ENCODE measurements at regions not wholly inside any gene's neighbourhood (a gene's known extent, or its start where the extent isn't known, plus 50 kb on each side); places are given as distances from the start of the nearest gene placed in this dataset.

GRCh38 chr14:34218881-34219280 is 243.2 kb downstream of the SPTSSA start:
- DNase-seq (ENCODE audit: low spot score): no peak

- no peak for DNase-seq (ENCODE audit: low spot score)
Observed at GRCh38 chr14:34214961-34215360, 247.1 kb downstream of the SPTSSA start.

- no peak for DNase-seq (ENCODE audit: low spot score)
Observed at GRCh38 chr14:34213332-34213731, 248.7 kb downstream of the SPTSSA start.

GRCh38 chr14:34212172-34212929 is 249.7 kb downstream of the SPTSSA start:
- peak; percentile 48 for DNase-seq (ENCODE audit: low spot score)

GRCh38 chr14:34211732-34212131 is 250.3 kb downstream of the SPTSSA start:
- no peak for DNase-seq (ENCODE audit: low spot score)

- no peak for DNase-seq (ENCODE audit: low spot score)
Observed at GRCh38 chr14:34208532-34208931, 253.5 kb downstream of the SPTSSA start.

GRCh38 chr14:34205799-34206198 is 254.9 kb upstream of the EGLN3 start:
- no peak for DNase-seq (ENCODE audit: low spot score)

GRCh38 chr14:34204774-34205173 is 253.9 kb upstream of the EGLN3 start:
- DNase-seq (ENCODE audit: low spot score): no peak

- DNase-seq (ENCODE audit: low spot score): no peak
Observed at GRCh38 chr14:34203251-34203722, 252.4 kb upstream of the EGLN3 start.

GRCh38 chr14:34201909-34202637 is 251.2 kb upstream of the EGLN3 start:
- DNase-seq (ENCODE audit: low spot score): no peak

- no peak for DNase-seq (ENCODE audit: low spot score)
Observed at GRCh38 chr14:34199585-34199984, 248.7 kb upstream of the EGLN3 start.

GRCh38 chr14:34198096-34198495 is 247.2 kb upstream of the EGLN3 start:
- DNase-seq (ENCODE audit: low spot score): no peak

GRCh38 chr14:34195964-34196363 is 245.1 kb upstream of the EGLN3 start:
- no peak for DNase-seq (ENCODE audit: low spot score)

GRCh38 chr14:34190717-34191116 is 239.8 kb upstream of the EGLN3 start:
- DNase-seq (ENCODE audit: low spot score): no peak

GRCh38 chr14:34189866-34190265 is 239.0 kb upstream of the EGLN3 start:
- DNase-seq (ENCODE audit: low spot score): no peak

- no peak for DNase-seq (ENCODE audit: low spot score)
Observed at GRCh38 chr14:34187519-34188044, 236.7 kb upstream of the EGLN3 start.

- DNase-seq (ENCODE audit: low spot score): no peak
Observed at GRCh38 chr14:34187061-34187460, 236.2 kb upstream of the EGLN3 start.

GRCh38 chr14:34184126-34184525 is 233.3 kb upstream of the EGLN3 start:
- no peak for DNase-seq (ENCODE audit: low spot score)

GRCh38 chr14:34183478-34183877 is 232.6 kb upstream of the EGLN3 start:
- no peak for DNase-seq (ENCODE audit: low spot score)

GRCh38 chr14:34181338-34181737 is 230.5 kb upstream of the EGLN3 start:
- peak; percentile 54 for DNase-seq (ENCODE audit: low spot score)

- peak; percentile 29 for DNase-seq (ENCODE audit: low spot score)
Observed at GRCh38 chr14:34180869-34181268, 230.0 kb upstream of the EGLN3 start.

GRCh38 chr14:34180434-34180833 is 229.6 kb upstream of the EGLN3 start:
- DNase-seq (ENCODE audit: low spot score): peak; percentile 69

- DNase-seq (ENCODE audit: low spot score): no peak
Observed at GRCh38 chr14:34179727-34180126, 228.9 kb upstream of the EGLN3 start.
